ENCODE measurements at regions not wholly inside any gene's neighbourhood (a gene's known extent, or its start where the extent isn't known, plus 50 kb on each side); places are given as distances from the start of the nearest gene placed in this dataset.

GRCh38 chr11:32039149-32039548, 51.7 kb upstream of the RCN1 start:
- no peak for DNase-seq

DNA sequence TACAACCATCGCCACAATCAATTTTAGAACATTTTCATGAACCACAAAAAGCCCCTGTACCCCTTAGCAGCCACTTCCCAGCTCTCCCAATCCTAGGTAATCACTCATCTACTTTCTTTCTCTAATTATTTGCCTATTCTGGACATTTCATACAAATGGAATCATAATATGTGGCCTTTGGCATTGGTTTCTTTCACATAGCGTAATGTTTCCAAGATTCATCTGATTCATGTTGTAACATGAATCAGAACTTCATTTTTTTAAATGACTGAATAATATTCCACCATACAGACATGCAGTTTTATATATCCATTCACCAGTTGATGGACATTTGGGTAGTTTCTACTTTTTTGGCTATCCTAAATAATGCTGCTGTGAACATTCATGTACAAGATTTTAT, 56.2 kb upstream of the RCN1 start:
- DNase-seq: no peak

DNA sequence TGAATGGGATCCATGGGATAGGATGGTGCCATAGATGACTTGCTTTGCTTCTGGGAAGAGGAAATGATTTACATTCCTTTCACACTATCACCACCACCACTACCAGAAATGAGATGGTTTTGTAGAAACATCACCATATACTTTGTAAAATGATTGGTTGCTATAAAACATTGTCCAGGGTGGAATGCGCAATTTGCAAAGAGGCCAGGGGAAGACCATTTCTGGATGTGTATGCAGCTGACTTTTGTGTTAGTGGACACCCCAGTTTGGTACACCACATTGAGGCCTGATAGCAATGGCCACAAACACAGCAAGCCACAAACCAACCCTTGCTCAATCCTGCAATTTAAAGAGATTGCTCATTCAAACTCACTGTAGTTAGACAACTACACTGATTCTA, 56.7 kb upstream of the RCN1 start:
- DNase-seq: no peak

- DNase-seq: no peak
Observed at GRCh38 chr11:32033491-32033890, 57.4 kb upstream of the RCN1 start.

GRCh38 chr11:32033067-32033466, 57.8 kb upstream of the RCN1 start:
- no peak for DNase-seq

GRCh38 chr11:32032478-32032877, 58.4 kb upstream of the RCN1 start:
- DNase-seq: no peak

DNA sequence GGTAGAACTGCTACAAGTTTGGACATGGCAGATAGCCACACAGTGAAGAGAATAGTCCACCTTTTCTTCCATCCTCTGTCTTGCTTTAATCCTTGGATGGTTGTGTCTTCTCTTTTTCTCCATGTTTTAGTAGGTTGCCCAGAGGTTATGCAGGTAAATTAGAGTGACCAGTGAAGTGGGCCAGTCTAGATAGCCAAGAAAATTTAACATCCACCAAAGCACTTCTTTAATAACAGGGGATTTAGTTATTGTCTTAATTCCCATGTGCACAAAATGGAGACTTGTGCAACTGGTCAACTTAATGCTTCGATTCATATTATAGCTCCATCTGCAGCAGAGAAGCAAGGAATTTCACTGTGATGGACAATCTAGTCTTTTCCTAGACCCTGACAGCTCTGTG, 58.8 kb upstream of the RCN1 start:
- DNase-seq: no peak

DNA sequence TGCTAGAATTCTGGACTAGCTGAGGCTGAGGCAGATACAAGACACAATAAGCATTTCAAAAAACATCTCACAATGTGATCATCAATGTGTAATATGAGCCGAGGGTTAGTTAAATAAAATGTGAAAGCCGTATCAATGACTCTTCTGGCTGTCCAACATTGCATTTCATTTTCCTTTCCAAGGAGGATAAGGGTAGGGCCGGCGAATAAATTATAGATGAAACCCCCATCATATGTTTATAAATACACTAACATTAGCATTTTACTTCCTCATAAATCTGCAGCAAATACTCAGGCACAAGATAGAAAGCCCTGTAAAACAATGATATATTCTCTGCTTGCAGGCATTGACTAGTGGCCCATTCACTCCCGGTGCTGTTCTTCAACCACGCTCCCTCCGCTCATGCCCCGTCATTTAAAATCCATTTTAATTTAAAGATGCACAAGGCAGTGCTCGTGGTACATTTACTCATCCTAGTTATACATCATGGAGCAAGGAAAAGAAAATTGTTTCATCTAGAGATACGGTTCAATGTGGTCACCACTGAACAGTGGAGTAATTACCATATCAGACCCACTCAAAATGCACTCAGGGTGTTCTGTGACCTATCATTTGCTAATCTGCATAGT, 59.9 kb upstream of the RCN1 start:
- no peak for DNase-seq

DNA sequence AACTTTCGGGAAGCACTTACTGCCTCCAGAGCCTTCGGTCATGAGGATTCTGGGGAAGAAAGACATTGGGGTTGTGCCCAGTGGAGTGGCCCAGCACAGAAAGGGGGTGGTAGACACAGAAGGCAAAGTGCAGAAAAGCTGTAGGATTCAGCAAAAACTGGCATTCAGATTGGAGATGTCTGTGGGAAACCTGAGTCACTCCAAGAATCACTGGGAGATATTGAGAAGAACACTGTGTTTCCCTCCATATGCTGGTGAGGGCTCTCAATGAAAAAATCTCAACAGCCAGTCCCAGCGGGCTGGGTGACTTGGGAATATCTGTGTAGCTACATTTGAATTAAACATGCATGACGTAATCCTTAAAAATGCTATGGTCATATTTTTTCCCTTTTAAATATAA, 61.2 kb upstream of the RCN1 start:
- no peak for DNase-seq

DNA sequence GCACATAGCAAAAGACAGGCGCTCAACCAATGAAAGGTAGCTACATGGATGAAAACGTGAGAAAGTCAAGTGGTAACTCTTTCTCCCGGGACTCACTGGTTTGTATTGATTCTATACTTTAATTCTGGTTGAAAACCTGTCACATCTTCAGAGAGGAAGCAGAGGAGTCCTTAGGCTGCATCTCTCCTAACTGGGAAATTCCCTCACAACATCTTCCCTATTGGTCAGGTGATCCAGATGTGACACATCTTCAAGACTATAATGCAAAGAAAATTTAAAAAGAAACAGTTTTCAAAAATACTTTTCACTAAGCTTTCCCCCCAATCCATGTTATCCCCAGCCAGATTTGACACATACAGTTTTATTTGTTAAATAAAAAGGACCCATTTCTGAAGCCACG, 62.7 kb upstream of the RCN1 start:
- DNase-seq: no peak

DNA sequence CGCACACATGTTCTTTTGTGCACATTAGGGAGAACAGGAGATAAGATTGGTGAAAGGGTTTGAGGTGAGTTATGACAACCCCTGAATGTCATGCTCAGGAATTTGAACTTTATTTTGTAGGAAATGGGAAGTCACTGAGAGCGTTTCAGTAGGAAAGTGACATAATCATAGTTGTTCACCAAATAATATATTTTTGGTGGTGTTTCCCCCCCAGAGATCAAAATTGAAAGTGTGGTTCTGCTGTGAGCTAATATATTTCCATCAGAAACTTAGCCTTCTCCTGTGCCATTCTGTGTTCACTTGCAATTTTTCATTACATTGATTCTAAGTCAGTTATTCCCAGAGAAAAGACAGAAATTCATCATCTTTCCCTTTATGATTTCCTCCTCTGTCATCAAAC, 64.1 kb upstream of the RCN1 start:
- no peak for DNase-seq

DNA sequence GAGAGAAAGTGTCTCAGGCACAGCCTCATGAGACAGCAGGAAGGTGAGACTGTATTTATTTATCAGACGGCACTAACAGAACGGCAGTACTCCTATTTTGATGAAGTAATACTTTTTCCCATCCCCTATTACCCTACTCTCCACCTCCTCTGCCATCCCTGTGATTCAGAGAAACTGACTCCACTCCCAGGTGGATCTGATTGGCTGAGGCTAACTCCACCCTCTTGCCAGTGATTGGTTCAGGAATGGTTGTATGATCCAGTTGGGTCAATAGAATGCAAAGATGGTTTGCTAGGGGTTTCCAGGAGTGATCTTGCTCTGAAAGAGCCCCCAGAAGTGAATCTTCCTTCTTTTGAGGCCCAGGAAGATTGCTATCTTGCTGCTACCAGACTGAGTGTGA, 65.9 kb upstream of the RCN1 start:
- no peak for DNase-seq

DNA sequence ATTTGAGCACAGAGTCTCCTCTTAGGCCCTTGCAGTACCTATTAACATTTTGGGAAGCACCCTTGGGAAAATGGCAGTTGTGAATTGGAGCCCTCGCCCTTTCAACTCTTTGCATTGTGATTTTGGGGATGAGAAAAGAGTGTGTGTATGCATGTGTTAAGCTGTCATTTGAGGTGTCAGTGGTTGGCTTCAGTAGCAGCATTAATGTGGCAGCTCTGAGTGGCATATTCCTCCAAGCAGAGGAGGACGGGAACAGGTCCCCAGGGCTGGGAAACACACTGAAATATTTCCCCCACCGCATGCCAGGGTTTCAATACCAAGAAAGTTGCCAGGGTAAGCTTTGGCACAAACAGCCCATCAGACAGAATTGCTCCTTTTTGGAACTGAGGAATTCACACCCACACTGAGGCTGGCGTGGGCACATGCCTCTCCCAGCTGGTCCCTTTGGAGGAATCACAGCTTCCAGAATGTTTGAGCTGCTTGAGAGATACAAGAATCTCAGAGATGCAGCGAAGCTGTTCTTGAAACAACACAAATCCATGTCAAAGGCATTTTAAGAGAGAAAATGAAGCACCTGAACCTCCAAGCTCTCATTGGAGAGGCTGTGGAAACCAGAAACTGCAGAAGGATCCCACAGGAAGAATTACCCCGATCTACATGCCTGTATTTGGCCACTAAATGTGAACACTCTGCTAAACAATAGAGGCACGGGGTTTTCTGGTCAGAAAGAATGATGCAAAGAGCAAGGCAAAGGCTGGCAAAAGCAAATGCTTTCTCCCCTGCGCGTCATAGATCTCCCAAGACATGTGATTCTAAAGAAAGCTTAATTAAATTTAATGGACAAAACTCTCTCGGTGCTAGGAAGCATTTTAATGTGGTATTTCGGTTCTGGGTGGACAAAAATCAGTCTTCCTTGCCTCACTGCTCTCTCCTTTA, 67.2 kb upstream of the RCN1 start:
- no peak for DNase-seq

GRCh38 chr11:32018672-32019071, 72.2 kb upstream of the RCN1 start:
- DNase-seq: no peak

DNA sequence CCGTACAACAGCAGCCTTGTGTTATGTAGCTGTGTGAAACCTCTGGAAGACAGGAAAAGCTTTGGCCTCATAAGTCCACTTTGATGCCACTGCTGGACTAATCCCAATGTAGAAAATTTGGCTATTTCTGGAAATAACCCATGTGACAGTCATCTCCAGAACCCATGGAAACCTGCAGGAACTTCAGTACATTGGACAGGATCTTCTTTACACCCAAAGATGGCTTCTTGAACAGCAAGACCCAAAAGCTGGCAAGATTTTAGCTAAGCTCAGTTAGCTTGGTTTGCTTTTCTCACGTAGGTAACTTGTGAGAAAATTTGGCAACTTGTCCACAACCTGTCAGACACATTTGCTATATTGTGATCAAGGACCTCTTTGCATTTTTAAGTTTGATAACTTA, 74.8 kb upstream of the RCN1 start:
- no peak for DNase-seq

- DNase-seq: no peak
Observed at GRCh38 chr11:32015427-32015826, 75.4 kb upstream of the RCN1 start.

DNA sequence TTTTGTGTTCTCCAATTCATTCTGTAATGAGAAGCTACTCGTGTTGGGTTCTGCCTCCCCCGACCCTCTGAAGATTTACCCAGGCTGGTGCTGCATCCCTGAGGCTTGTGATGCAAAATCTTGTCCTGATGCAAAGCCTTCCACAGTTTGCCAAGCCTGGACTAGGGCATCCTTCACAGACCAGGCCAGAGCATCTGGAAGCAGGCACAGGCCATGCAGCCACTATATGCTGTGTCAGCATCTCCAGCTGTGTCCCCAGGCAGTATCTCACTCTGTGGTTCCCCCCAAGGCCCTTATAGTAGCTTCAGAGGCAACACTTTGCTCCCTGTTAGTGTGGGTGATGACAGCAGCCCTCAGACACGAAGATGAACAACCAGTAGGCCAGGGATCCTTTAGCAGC, 77.3 kb upstream of the RCN1 start:
- no peak for DNase-seq

GRCh38 chr11:32012049-32012448, 78.8 kb upstream of the RCN1 start:
- DNase-seq: no peak

GRCh38 chr11:32008880-32009551, 81.9 kb upstream of the RCN1 start:
- no peak for DNase-seq

- no peak for DNase-seq
Observed at GRCh38 chr11:32006799-32007388, 84.0 kb upstream of the RCN1 start.

DNA sequence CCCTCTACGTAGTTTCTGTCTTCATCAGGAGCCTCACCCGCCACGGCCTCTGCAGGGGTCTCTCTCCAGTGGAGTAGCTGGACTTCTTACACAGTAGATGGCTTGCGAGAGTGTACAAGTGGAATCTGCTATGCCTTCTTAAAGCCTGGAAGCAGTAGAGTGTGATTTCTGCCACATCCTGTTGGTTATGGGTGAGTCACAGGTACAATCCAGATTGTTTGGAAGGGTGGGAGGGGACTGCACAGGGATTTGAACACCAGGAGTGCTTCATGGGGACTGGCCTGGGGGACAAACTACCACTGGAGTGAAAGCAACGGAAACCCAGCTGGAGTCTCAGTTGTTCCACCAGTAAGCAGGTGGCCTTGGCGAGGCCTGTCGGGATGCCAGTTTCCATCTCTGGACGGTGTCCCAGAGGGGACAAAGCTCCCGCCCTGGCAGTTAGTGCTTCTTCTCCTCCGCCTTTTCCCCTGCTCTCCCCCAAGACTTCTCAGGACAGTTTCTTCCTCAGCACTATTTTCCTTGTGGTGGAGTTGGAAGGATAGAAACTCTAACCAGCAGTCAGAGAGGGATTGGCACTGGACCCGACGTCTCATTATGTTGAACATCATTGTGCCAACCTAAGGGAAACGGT, 85.0 kb upstream of the RCN1 start:
- DNase-seq: no peak

- no peak for DNase-seq
Observed at GRCh38 chr11:32003335-32003734, 87.5 kb upstream of the RCN1 start.

GRCh38 chr11:32002311-32002710, 88.6 kb upstream of the RCN1 start:
- DNase-seq: no peak

Data from activated CD4-positive, alpha-beta T cell treated with anti-CD3 and anti-CD28 coated beads, Interleukin-2, amount 50 U/mL, for 1 hour (primary cell).